Germinal center (tissue), 1 donor: ENCODE measurements at regions not wholly inside any gene's neighbourhood (a gene's known extent, or its start where the extent isn't known, plus 50 kb on each side); places are given as distances from the start of the nearest gene placed in this dataset.

Source experiments
- DNase-seq: peaks from one replicate; pipeline ENCODE4 v3.0.0; 2012; ENCODE audit warnings: mixed read lengths, low spot score

- DNase-seq: no peak
Observed at GRCh38 chr1:198472997-198473396, 67.5 kb downstream of the ATP6V1G3 start.

- DNase-seq: no peak
Observed at GRCh38 chr1:198472119-198472518, 68.4 kb downstream of the ATP6V1G3 start.

DNA sequence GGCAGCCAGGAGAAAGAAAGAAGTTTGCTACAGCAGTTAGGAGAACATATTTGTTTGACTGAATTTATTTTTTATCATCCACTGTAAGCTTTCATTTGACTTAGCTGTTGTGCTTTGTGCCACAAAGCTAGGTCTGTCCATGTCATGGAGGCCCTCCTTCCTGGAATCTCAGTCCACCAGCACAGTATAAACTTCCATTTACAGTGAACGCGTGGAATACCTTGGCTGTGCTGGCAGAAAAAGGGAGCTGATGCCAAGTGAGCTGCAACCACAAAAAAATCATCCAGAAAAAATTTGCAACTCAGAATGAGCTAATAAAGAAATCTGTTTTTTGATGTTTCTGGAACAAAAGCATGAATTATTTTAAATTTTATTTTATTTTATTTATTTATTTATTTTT, 72.6 kb downstream of the ATP6V1G3 start:
- DNase-seq: no peak

GRCh38 chr1:198467342-198467741, 73.1 kb downstream of the ATP6V1G3 start:
- DNase-seq: no peak

DNA sequence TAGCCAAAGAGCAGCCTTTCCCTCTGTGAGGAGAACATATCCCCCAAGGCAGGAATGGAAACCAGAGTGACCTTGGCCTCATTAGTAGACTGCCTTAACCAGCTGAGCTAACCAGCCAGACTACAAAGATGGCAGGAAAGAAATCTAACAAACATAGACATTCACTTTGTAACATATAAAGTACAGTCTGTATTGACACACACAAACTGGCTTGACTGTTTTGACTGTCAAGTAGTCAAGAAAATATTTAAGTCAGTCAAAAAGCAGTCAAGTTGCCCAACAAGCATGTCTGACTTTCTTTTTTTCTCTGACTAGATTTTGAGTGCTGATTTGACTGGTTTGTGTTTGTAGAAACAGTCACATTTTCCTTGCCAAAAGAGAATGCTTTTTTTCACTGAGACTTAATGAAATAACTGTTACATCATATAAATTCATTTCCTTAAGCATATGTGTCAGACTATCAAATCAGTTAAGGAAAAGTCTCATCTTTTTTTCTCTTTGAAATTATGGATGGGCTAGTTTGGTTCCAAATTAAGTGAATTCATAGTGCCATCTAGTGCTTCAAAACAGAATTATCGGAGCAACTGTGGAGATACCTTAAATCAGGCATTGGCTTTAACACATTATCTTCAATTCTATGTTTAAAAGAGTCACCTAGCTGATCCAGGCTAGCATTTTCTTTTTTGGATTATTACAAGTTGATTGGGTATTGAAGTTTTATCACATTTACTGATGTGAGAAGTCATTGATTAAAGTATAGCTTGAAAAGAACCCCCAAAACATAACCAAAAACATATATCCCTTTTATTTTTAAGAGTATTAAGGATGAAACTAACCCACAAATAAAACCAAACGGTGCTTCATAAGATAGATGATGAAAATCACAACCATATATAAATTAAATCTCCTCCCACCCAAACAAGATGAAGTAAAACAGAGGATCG, 75.0 kb downstream of the ATP6V1G3 start:
- DNase-seq: peak; percentile 11

DNA sequence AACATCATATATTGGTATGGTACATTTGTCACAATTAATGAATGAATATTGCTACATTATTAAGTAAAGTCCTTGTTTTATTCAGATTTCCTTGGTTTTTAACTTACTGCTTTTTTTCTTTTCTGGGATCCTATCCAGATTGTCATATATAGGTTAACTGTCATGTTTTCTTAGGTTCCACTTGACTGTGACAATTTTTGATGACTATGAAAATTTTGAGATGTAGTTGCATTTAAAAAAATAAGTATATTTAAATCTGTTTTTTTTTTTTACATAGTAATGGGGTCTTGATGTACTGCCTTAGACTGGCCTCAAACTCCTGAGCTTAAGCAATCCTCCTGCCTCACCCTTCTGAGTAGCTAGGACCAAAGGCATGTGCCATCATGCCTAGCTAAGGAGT, 76.8 kb downstream of the ATP6V1G3 start:
- DNase-seq: no peak

DNA sequence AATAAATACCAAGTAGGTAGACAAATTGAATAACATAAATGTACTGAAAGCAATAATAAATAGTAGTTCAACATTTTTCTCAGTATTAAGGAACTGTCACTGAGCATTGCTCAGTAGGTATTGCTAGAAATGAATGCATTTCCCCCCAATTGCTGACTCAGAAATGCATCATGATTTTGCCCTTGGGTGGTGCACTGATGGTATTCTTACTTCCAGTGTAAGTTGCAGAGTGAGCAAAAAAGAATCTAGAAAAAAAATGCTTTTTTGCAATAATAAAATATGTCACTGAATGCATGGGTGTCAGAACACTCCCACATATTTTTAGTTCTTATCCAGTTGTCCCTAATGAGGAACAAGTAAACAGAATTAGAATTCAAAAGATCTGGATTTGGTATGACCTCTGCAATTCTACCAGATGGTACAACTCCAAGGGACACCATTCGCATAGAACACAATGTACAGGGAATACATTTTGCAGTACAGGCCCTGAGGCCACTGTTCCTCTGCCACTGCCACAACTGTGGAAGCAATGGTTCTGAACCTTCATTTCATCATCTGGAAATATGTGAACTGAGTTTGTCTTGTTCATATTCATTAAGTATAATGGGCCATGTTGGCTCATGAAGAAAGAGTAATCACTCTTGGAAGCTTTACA, 78.0 kb downstream of the ATP6V1G3 start:
- no peak for DNase-seq

- no peak for DNase-seq
Observed at GRCh38 chr1:198455966-198456365, 84.5 kb downstream of the ATP6V1G3 start.

DNA sequence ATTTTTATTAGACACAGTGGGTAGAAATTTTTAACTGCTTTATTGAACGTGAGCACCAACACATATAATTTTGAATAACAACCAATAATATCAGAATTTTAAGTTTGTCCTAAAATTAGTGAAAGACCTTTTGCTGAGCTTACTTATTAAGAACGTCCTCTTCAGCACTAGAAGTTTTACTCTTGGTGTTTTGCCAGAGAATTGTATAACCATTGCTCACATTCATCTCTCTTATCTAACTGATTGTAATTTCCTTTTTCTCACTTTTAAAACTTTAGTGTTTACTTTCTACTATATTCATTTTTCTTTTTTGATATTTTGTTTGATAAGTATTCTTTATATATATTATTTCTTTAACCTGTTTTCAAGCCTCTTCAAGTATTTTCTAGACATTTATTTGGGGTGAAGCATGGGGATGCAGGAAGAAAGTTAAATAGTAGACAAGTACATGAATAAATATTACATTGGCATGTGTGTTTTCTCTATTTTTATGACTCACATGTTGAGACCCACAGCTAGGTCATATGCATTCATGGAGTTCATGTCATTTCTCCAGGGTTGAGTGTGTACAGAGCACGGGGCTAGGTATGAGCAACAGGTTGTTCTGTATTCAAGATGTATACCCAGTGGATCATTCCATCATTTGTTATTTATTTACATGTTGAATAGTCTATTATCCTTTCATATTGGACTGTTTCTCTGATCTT, 90.6 kb downstream of the ATP6V1G3 start:
- no peak for DNase-seq

DNA sequence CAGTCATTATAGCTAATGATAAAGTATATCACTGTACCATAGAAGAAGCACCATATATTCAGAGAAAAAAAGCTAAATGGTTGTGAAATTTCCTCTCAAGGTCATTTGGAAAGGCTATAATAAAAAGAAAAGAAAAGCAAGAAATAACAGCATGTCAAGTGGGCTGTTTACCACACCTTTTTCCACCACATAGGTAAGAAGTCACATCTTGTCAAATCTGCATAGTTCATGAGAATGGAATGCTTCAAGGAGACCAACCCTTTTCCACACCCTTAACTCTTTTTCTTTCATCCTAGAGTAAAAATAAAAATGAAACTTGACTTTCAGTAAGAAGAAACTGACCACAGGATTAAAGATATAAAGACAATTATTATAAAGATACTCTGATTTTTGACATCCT, 91.2 kb downstream of the ATP6V1G3 start:
- DNase-seq: no peak

DNA sequence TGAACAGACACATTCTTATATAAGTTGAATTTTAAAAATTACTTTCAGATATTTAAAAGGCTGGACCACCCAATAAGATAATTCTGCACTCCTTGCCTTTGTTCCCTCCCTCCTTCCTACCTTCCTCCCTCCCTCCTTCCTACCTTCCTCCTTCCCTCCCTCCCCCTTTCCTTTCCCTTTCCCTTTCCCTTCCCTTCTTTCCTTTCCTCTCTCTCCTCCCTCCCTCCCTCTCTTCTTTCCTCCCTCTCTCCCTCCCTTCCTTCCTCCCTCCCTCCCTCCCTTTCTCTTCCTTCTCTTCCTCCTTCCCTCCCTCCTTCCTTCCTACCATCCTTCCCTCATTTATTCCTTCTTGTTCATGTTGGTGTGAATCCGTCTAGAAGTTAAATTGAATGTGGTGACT, 93.0 kb downstream of the ATP6V1G3 start:
- no peak for DNase-seq

DNA sequence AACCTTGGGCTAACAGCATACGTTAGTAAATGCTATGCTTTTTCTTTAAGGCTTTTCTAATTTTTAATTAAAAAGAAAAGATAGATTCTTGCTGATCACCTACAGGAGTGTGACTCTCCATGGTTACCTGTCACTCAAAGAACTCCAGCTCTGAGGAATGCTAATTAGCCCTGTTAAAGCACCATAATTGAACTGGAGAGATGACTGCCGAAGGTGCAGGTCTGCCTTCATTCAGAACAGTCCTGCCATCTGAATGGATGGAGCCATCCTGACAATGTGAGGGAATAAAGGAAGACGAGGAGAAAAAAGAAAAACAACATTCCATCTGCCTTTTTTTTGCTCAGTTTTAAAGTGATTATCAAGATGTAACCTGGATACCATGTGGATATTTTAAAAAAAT, 94.6 kb downstream of the ATP6V1G3 start:
- DNase-seq: no peak

- DNase-seq: no peak
Observed at GRCh38 chr1:198444792-198445191, 95.7 kb downstream of the ATP6V1G3 start.

DNA sequence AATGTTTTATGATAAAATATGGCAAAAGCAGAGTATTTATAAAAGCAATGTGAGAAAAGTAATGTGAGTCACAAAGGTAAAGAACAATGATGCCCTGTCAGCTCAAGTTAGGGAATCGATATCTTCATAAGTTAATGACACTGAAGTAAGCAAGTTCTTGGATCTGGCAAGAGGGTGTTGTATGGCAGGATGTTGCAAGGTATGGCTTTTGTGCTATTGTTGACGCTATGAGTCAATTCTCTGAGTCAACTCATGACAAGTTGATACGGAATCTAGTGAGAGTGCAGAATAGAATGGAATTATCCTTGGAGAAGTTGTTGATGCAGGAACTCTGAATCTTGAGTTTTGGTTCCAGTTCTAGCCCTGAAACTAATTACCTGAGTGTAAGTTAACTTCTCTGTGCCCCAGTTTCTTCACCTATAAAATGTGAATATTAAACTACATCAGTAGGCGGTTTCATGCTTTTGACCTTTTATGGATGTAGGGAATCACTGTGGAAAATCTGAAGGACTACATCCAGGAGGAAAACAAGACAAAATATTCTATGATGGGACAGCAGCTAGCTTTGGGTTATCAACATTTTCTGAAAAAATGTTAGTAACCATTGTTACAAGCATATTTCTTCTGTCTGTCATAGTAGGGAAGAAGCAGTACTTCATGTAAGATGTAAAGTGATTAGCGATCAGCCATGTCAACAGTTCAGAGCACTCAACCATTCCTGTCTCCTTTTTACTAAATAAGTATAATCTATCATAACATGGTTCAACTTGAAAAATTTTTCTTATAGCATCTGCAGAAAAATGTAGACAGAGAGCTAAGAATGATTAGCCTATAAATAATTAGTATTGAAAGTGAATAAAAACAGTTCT, 96.9 kb downstream of the ATP6V1G3 start:
- DNase-seq: no peak

DNA sequence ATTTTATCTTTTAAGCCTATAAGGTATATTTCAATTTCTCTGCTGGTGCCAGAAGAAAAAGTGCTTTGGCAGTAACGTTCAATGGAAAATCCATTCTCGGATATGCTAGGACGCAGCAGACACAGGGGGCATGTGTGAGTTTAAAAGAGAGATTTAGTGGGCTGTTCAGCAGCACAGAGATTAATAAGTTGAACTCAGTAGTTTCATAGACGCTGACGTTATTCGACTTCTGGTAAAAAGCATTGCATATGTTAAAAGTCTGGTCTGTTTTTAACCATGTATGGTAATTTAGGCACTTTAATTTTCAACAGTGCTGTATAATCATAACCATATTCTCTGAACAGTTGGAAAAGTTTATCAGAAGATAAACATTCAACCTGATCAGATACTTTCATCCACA, 99.6 kb downstream of the ATP6V1G3 start:
- no peak for DNase-seq

GRCh38 chr1:198437332-198437731, 103.1 kb downstream of the ATP6V1G3 start:
- no peak for DNase-seq

GRCh38 chr1:198436276-198436675, 104.2 kb downstream of the ATP6V1G3 start:
- DNase-seq: no peak

GRCh38 chr1:198435056-198435455, 105.4 kb downstream of the ATP6V1G3 start:
- DNase-seq: no peak

DNA sequence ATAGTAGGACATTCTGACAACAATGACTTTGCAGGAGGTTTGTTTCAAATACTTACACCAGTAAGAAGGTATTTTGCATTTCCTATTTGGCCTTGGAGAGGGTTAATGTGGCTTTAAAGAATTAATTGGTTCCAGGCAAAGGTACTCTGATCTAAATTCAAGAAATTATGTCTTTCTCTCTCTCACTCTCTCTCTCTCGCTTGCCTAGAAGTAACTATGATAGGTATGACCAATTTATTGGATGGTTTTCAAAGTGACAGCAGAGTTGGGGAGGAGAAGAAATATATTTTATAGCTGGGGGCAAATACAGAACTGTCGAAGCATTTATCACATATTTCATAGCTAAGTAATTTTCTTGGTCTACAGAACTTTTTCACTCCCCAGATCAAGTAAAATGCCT, 116.0 kb downstream of the ATP6V1G3 start:
- no peak for DNase-seq

DNA sequence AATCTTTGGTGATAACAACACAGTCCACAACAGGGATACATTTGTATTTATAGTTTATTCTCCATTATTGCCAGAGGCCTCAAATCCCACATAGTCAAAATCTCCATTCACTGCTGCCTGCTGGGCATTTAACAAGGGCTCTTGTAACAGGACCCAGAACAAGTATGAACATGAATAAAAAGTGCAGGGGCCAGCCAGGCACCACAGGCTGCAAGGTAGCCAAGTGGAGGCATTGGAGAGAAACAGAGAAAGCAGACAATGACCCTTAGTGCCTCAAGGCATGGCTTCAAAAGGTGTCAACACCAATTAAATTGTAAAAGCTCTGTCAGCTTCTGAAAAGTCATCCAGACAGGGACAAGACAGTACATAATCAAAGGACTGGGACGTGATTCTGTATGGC, 116.8 kb downstream of the ATP6V1G3 start:
- no peak for DNase-seq

GRCh38 chr1:198417039-198417438, 123.4 kb downstream of the ATP6V1G3 start:
- DNase-seq: no peak

DNA sequence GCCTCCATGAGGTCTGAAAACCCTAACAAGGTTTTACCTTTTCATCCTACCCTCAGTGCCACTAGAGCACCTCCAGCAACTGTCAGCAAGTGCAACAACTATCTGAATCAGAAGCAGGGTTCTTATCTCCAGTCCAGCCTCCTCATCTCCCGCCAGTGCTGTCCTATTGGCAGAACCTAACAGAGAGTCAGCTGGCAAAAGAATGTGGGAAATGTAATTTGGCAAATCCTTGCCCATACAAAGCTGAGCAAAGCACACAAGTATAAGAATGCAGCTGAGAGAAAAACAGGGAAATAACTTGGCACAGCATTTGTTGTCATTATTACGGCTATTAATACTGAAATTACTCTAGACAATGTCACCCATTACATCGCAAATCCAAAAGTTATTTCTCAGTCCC, 124.2 kb downstream of the ATP6V1G3 start:
- no peak for DNase-seq
